ENCODE measurements at regions not wholly inside any gene's neighbourhood (a gene's known extent, or its start where the extent isn't known, plus 50 kb on each side); places are given as distances from the start of the nearest gene placed in this dataset.

DNA sequence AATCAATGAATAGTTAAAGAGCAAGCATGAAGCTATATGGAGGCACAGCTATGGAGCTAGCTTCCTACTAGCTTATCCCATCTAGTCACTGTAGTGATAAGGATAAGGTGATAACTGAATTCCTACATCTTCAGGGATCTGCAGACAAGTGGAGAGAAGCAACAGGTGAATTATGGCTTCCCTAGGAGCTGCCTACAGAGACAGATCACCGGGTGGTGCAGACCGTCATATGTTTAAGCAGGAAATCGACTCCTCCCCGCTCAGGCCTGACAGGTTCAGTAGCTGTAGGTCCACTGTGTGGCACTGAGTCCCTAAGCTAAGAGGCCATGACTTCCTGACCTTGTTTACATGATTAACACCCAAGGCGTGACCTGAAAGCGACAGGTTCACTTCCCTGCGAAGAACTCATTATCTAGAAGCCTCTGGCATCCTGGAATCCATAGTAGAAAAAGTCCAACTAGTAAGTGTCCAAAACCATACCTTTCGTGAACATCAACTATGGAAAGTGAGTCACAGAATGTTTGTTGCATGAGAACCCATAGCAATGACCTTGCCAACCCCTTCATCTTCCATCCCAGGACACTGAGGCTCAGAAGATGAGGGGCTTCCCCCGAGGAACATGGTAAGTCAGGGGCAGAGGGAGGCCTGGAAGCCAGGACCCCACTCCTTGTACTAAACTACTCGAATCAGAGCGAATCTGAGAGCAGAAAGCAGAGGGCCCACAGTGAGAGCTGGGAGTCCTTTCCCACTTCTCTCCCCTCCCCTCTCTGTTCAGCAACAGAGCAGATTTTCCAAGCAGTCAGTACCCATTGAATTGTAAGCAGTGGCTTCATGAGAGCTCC, 75.4 kb upstream of the CCND2 start (continued):
- TF ChIP-seq, protein P1, sequence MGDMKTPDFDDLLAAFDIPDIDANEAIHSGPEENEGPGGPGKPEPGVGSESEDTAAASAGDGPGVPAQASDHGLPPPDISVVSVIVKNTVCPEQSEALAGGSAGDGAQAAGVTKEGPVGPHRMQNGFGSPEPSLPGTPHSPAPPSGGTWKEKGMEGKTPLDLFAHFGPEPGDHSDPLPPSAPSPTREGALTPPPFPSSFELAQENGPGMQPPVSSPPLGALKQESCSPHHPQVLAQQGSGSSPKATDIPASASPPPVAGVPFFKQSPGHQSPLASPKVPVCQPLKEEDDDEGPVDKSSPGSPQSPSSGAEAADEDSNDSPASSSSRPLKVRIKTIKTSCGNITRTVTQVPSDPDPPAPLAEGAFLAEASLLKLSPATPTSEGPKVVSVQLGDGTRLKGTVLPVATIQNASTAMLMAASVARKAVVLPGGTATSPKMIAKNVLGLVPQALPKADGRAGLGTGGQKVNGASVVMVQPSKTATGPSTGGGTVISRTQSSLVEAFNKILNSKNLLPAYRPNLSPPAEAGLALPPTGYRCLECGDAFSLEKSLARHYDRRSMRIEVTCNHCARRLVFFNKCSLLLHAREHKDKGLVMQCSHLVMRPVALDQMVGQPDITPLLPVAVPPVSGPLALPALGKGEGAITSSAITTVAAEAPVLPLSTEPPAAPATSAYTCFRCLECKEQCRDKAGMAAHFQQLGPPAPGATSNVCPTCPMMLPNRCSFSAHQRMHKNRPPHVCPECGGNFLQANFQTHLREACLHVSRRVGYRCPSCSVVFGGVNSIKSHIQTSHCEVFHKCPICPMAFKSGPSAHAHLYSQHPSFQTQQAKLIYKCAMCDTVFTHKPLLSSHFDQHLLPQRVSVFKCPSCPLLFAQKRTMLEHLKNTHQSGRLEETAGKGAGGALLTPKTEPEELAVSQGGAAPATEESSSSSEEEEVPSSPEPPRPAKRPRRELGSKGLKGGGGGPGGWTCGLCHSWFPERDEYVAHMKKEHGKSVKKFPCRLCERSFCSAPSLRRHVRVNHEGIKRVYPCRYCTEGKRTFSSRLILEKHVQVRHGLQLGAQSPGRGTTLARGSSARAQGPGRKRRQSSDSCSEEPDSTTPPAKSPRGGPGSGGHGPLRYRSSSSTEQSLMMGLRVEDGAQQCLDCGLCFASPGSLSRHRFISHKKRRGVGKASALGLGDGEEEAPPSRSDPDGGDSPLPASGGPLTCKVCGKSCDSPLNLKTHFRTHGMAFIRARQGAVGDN (IDR thresholded peaks at IDR 0.05) = no peak
- TF ChIP-seq ZSCAN29 (IDR thresholded peaks at IDR 0.05) = no peak

DNA sequence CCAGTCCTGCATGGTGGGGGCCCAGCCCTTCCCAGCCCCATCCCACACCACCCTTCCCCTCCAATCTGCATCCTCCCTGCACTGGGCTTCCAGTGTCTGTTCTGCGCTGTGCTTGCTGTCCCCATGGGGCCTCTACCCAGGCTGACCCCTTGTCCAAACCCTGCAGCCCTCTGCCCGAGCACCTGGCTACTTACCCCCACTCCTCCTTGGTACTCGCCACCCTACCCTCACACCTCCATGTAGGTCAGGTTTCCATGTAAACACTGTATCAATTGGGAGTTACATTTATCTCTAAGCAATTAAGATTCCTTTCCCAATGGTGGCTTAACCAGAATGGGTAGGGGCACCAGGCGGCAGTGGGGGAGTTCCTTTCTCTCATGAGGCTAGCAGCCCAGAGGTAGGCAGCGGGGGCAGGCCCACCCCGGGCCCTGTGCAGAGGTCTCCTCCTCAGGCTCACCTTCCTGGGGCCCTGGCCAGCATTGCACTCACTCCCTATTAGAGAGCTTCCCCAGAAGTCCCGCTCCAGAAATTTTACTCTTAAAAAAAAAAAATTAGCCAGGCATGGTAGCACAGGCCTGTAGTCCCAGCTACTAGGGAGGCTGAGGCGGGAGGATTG, 76.6 kb upstream of the CCND2 start:
- DNase-seq (ENCODE audit: low read depth, low spot score) (no peak), ATAC-seq (no peak), FAIRE-seq (no peak)
- H3K4me2 ChIP-seq (ENCODE audit: control insufficient read depth, insufficient read depth) = no peak overlapping the region
- no peak overlapping the region for H2AFZ ChIP-seq (ENCODE audit: control insufficient read depth, low read depth, low read length)
- H3K4me3 ChIP-seq = no peak overlapping the region
- intact Hi-C loops (cut with micrococcal nuclease; ENCODE audit: unreplicated experiment) (no loop called here), in situ Hi-C loops (cut with MboI) (no loop called here)
- no peak overlapping the region for H3K9ac ChIP-seq (ENCODE audit: control insufficient read depth, insufficient read depth, low read length)
- no peaks in the 10 kb centered on the region for H3K79me2 ChIP-seq (ENCODE audit: control insufficient read depth, insufficient read depth, low read length)
- RAD21 ChIA-PET (ENCODE audit: unreplicated experiment) = interaction anchor here (0.8 kb wide), 1 partner anchor 19 kb away, joined by 3 read pairs; no protein-coding TSS in a partner anchor
- H3K4me1 ChIP-seq (ENCODE audit: control insufficient read depth, insufficient read depth, low read length) = no peaks in the 10 kb centered on the region
- no peak overlapping the region for H3K27ac ChIP-seq (ENCODE audit: control insufficient read depth, insufficient read depth)
- no peaks in the 10 kb centered on the region for H3K36me3 ChIP-seq (ENCODE audit: control insufficient read depth in 2 of 2, insufficient read depth in 2 of 2, low read length in 1 of 2)
- no peak for TF ChIP-seq FOXM1 (IDR thresholded peaks at IDR 0.05; ENCODE audit: low read depth, low read length)
- TF ChIP-seq, protein P2, sequence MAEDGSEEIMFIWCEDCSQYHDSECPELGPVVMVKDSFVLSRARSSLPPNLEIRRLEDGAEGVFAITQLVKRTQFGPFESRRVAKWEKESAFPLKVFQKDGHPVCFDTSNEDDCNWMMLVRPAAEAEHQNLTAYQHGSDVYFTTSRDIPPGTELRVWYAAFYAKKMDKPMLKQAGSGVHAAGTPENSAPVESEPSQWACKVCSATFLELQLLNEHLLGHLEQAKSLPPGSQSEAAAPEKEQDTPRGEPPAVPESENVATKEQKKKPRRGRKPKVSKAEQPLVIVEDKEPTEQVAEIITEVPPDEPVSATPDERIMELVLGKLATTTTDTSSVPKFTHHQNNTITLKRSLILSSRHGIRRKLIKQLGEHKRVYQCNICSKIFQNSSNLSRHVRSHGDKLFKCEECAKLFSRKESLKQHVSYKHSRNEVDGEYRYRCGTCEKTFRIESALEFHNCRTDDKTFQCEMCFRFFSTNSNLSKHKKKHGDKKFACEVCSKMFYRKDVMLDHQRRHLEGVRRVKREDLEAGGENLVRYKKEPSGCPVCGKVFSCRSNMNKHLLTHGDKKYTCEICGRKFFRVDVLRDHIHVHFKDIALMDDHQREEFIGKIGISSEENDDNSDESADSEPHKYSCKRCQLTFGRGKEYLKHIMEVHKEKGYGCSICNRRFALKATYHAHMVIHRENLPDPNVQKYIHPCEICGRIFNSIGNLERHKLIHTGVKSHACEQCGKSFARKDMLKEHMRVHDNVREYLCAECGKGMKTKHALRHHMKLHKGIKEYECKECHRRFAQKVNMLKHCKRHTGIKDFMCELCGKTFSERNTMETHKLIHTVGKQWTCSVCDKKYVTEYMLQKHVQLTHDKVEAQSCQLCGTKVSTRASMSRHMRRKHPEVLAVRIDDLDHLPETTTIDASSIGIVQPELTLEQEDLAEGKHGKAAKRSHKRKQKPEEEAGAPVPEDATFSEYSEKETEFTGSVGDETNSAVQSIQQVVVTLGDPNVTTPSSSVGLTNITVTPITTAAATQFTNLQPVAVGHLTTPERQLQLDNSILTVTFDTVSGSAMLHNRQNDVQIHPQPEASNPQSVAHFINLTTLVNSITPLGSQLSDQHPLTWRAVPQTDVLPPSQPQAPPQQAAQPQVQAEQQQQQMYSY (CRISPR knock-in tag; IDR thresholded peaks at IDR 0.05) = no peak
- no peak for TF ChIP-seq RAD21 (IDR thresholded peaks at IDR 0.05; ENCODE audit: insufficient read depth, low read depth, low read length)
- no peak for TF ChIP-seq SUPT20H (IDR thresholded peaks at IDR 0.05; ENCODE audit: borderline replicate concordance, control insufficient read depth, low read depth, low read length)
- no peak for TF ChIP-seq SUZ12 (IDR thresholded peaks at IDR 0.05; ENCODE audit: unreplicated experiment)
- TF ChIP-seq, protein P3, sequence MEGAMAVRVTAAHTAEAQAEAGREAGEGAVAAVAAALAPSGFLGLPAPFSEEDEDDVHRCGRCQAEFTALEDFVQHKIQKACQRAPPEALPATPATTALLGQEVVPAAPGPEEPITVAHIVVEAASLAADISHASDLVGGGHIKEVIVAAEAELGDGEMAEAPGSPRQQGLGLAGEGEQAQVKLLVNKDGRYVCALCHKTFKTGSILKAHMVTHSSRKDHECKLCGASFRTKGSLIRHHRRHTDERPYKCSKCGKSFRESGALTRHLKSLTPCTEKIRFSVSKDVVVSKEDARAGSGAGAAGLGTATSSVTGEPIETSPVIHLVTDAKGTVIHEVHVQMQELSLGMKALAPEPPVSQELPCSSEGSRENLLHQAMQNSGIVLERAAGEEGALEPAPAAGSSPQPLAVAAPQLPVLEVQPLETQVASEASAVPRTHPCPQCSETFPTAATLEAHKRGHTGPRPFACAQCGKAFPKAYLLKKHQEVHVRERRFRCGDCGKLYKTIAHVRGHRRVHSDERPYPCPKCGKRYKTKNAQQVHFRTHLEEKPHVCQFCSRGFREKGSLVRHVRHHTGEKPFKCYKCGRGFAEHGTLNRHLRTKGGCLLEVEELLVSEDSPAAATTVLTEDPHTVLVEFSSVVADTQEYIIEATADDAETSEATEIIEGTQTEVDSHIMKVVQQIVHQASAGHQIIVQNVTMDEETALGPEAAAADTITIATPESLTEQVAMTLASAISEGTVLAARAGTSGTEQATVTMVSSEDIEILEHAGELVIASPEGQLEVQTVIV (IDR thresholded peaks at IDR 0.05; ENCODE audit: borderline replicate concordance, partially characterized antibody) = no peak
- CTCF ChIA-PET = no interaction called here
- H3K9me3 ChIP-seq (replicated peaks; ENCODE audit: control insufficient read depth, insufficient read depth, low read length) = no peaks in the 10 kb centered on the region
- WGBS (ENCODE audit: insufficient coverage, insufficient replicate concordance, low lambda C conversion rate, missing lambda C conversion rate) = 54% methylated on average over 8 of the region's 8 CpGs
- POLR2A ChIA-PET = interaction anchor here (0.6 kb wide), 2 partner anchors 8 to 59 kb away, joined by 4 to 6 read pairs; no protein-coding TSS in a partner anchor
- BruUV-seq (replicated peaks) = no TSS peak
- SMC1A ChIA-PET (ENCODE audit: uncharacterized antibody, unreplicated experiment) = interaction anchor here (0.6 to 1.2 kb wide), 4 partner anchors 8 to 127 kb away, joined by 3 to 4 read pairs (median 3); no protein-coding TSS in a partner anchor
- no peaks in the 10 kb centered on the region for H3K27me3 ChIP-seq (replicated peaks in 1 of 2; ENCODE audit: control insufficient read depth in 2 of 2, insufficient read depth in 2 of 2, low read length in 1 of 2)
- H4K20me1 ChIP-seq (ENCODE audit: control insufficient read depth, insufficient read depth) = no peaks in the 10 kb centered on the region
